ENCODE measurements at regions not wholly inside any gene's neighbourhood (a gene's known extent, or its start where the extent isn't known, plus 50 kb on each side); places are given as distances from the start of the nearest gene placed in this dataset.
"Not testable (repeated sequence)": the region's sequence is repeated elsewhere in the genome, so short reads cannot be mapped to it uniquely, and the experiment has no call there.

- not testable (repeated sequence) for DNase-seq (ENCODE audit: low spot score); FAIRE-seq
These were observed 153.9 kb upstream of the OR4C13 start for GRCh38 chr11:49798206-49798837.

GRCh38 chr11:49817705-49818430, 134.3 kb upstream of the OR4C13 start:
- FAIRE-seq; DNase-seq (ENCODE audit: low spot score): not testable (repeated sequence)

- FAIRE-seq; DNase-seq (ENCODE audit: low spot score): not testable (repeated sequence)
These were observed 129.0 kb upstream of the OR4C13 start for GRCh38 chr11:49823188-49823587.

GRCh38 chr11:49850541-49850940, 101.7 kb upstream of the OR4C13 start:
- not testable (repeated sequence) for DNase-seq (ENCODE audit: low spot score); FAIRE-seq

GRCh38 chr11:49851511-49851910, 100.7 kb upstream of the OR4C13 start:
- DNase-seq (ENCODE audit: low spot score) (no peak), FAIRE-seq (no peak)

- FAIRE-seq (no peak), DNase-seq (ENCODE audit: low spot score) (peak; percentile 45)
These were observed 100.2 kb upstream of the OR4C13 start for GRCh38 chr11:49851971-49852389.

- not testable (repeated sequence) for FAIRE-seq; DNase-seq (ENCODE audit: low spot score)
These were observed 63.3 kb upstream of the OR4C13 start for GRCh38 chr11:49888875-49889274.

GRCh38 chr11:49891910-49892671, 60.1 kb upstream of the OR4C13 start:
- DNase-seq (ENCODE audit: low spot score), result peak; percentile 49
- not testable (repeated sequence) for FAIRE-seq

GRCh38 chr11:49893442-49893841, 58.7 kb upstream of the OR4C13 start:
- not testable (repeated sequence) for FAIRE-seq

More at GRCh38 chr11:49893442-49893841, 58.7 kb upstream of the OR4C13 start:
- DNase-seq (ENCODE audit: low spot score), result not testable (repeated sequence)

Measured in urothelium cell line (cell line).